ENCODE measurements at regions not wholly inside any gene's neighbourhood (a gene's known extent, or its start where the extent isn't known, plus 50 kb on each side); places are given as distances from the start of the nearest gene placed in this dataset.

- Histone ChIP-seq H3K4me1 (ENCODE audit: insufficient read depth, low read length) (no peaks in the 10 kb centered on the region), H3K9me3 (ENCODE audit: low read length) (no peaks in the 10 kb centered on the region), H3K36me3 (ENCODE audit: insufficient read depth, low read length) (no peaks in the 10 kb centered on the region), H3K27me3 (ENCODE audit: control insufficient read depth in 1 of 2, insufficient read depth in 2 of 2, low read length in 2 of 2) (no peaks in the 10 kb centered on the region), H3K27ac (ENCODE audit: low read depth, low read length) (no peak overlapping the region), H3K9ac (ENCODE audit: low read length) (no peak overlapping the region), H3K4me3 (ENCODE audit: low read depth in 1 of 2, low read length in 2 of 2) (no peak overlapping the region)
Observed at GRCh38 chr3:151630035-151630434, 103.7 kb upstream of the AADACL2 start.

GRCh38 chr3:151625586-151625985, 108.1 kb upstream of the AADACL2 start:
- H3K9ac ChIP-seq (ENCODE audit: low read length): no peak overlapping the region
- no peaks in the 10 kb centered on the region for H3K9me3 ChIP-seq (ENCODE audit: low read length)
- no peak overlapping the region for H3K27ac ChIP-seq (ENCODE audit: low read depth, low read length)
- H3K4me1 ChIP-seq (ENCODE audit: insufficient read depth, low read length): no peaks in the 10 kb centered on the region
- H3K36me3 ChIP-seq (ENCODE audit: insufficient read depth, low read length): no peaks in the 10 kb centered on the region
- no peak overlapping the region for H3K4me3 ChIP-seq (ENCODE audit: low read depth in 1 of 2, low read length in 2 of 2)
- no peaks in the 10 kb centered on the region for H3K27me3 ChIP-seq (ENCODE audit: control insufficient read depth in 1 of 2, insufficient read depth in 2 of 2, low read length in 2 of 2)

GRCh38 chr3:151625086-151625485, 108.6 kb upstream of the AADACL2 start:
- Histone ChIP-seq H3K27me3 (ENCODE audit: control insufficient read depth in 1 of 2, insufficient read depth in 2 of 2, low read length in 2 of 2) (no peaks in the 10 kb centered on the region), H3K36me3 (ENCODE audit: insufficient read depth, low read length) (no peaks in the 10 kb centered on the region), H3K4me1 (ENCODE audit: insufficient read depth, low read length) (no peaks in the 10 kb centered on the region), H3K9me3 (ENCODE audit: low read length) (no peaks in the 10 kb centered on the region), H3K4me3 (ENCODE audit: low read depth in 1 of 2, low read length in 2 of 2) (no peak overlapping the region), H3K9ac (ENCODE audit: low read length) (no peak overlapping the region), H3K27ac (ENCODE audit: low read depth, low read length) (no peak overlapping the region)

GRCh38 chr3:151620071-151620470, 113.7 kb upstream of the AADACL2 start:
- no peak overlapping the region for H3K27ac ChIP-seq (ENCODE audit: low read depth, low read length)
- no peaks in the 10 kb centered on the region for H3K4me1 ChIP-seq (ENCODE audit: insufficient read depth, low read length)
- no peak overlapping the region for H3K4me3 ChIP-seq (ENCODE audit: low read depth in 1 of 2, low read length in 2 of 2)
- no peaks in the 10 kb centered on the region for H3K9me3 ChIP-seq (ENCODE audit: low read length)
- H3K27me3 ChIP-seq (ENCODE audit: control insufficient read depth in 1 of 2, insufficient read depth in 2 of 2, low read length in 2 of 2): no peaks in the 10 kb centered on the region
- no peaks in the 10 kb centered on the region for H3K36me3 ChIP-seq (ENCODE audit: insufficient read depth, low read length)
- no peak overlapping the region for H3K9ac ChIP-seq (ENCODE audit: low read length)

- Histone ChIP-seq H3K4me1 (ENCODE audit: insufficient read depth, low read length) (no peaks in the 10 kb centered on the region), H3K9me3 (ENCODE audit: low read length) (peaks cover 4% of the 10 kb centered on the region), H3K27me3 (ENCODE audit: control insufficient read depth in 1 of 2, insufficient read depth in 2 of 2, low read length in 2 of 2) (no peaks in the 10 kb centered on the region), H3K9ac (ENCODE audit: low read length) (no peak overlapping the region), H3K36me3 (ENCODE audit: insufficient read depth, low read length) (no peaks in the 10 kb centered on the region), H3K27ac (ENCODE audit: low read depth, low read length) (no peak overlapping the region), H3K4me3 (ENCODE audit: low read depth in 1 of 2, low read length in 2 of 2) (no peak overlapping the region)
Observed at GRCh38 chr3:151615464-151615863, 118.3 kb upstream of the AADACL2 start.

GRCh38 chr3:151612115-151612514, 121.6 kb upstream of the AADACL2 start:
- Histone ChIP-seq H3K4me3 (ENCODE audit: low read depth in 1 of 2, low read length in 2 of 2) (no peak overlapping the region), H3K27ac (ENCODE audit: low read depth, low read length) (no peak overlapping the region), H3K9me3 (ENCODE audit: low read length) (peaks cover 6% of the 10 kb centered on the region)

GRCh38 chr3:151611419-151611818, 122.3 kb upstream of the AADACL2 start:
- Histone ChIP-seq H3K36me3 (ENCODE audit: insufficient read depth, low read length) (no peaks in the 10 kb centered on the region), H3K9ac (ENCODE audit: low read length) (no peak overlapping the region), H3K9me3 (ENCODE audit: low read length) (peaks cover 6% of the 10 kb centered on the region), H3K4me1 (ENCODE audit: insufficient read depth, low read length) (no peaks in the 10 kb centered on the region), H3K27ac (ENCODE audit: low read depth, low read length) (no peak overlapping the region), H3K4me3 (ENCODE audit: low read depth in 1 of 2, low read length in 2 of 2) (no peak overlapping the region), H3K27me3 (ENCODE audit: control insufficient read depth in 1 of 2, insufficient read depth in 2 of 2, low read length in 2 of 2) (no peaks in the 10 kb centered on the region)

More at GRCh38 chr3:151612115-151612514, 121.6 kb upstream of the AADACL2 start:
- Histone ChIP-seq H3K9ac (ENCODE audit: low read length) (no peak overlapping the region), H3K4me1 (ENCODE audit: insufficient read depth, low read length) (no peaks in the 10 kb centered on the region), H3K36me3 (ENCODE audit: insufficient read depth, low read length) (no peaks in the 10 kb centered on the region), H3K27me3 (ENCODE audit: control insufficient read depth in 1 of 2, insufficient read depth in 2 of 2, low read length in 2 of 2) (no peaks in the 10 kb centered on the region)

- no peak overlapping the region for H3K27ac ChIP-seq (ENCODE audit: low read depth, low read length)
- H3K4me1 ChIP-seq (ENCODE audit: insufficient read depth, low read length): no peaks in the 10 kb centered on the region
- no peak overlapping the region for H3K9ac ChIP-seq (ENCODE audit: low read length)
- H3K27me3 ChIP-seq (ENCODE audit: control insufficient read depth in 1 of 2, insufficient read depth in 2 of 2, low read length in 2 of 2): no peaks in the 10 kb centered on the region
- no peak overlapping the region for H3K4me3 ChIP-seq (ENCODE audit: low read depth in 1 of 2, low read length in 2 of 2)
- H3K36me3 ChIP-seq (ENCODE audit: insufficient read depth, low read length): no peaks in the 10 kb centered on the region
- H3K9me3 ChIP-seq (ENCODE audit: low read length): peaks cover 6% of the 10 kb centered on the region
Observed at GRCh38 chr3:151609491-151609890, 124.2 kb upstream of the AADACL2 start.

- Histone ChIP-seq H3K4me1 (ENCODE audit: insufficient read depth, low read length) (no peaks in the 10 kb centered on the region), H3K27ac (ENCODE audit: low read depth, low read length) (no peak overlapping the region), H3K27me3 (ENCODE audit: control insufficient read depth in 1 of 2, insufficient read depth in 2 of 2, low read length in 2 of 2) (no peaks in the 10 kb centered on the region), H3K9ac (ENCODE audit: low read length) (no peak overlapping the region), H3K4me3 (ENCODE audit: low read depth in 1 of 2, low read length in 2 of 2) (no peak overlapping the region), H3K36me3 (ENCODE audit: insufficient read depth, low read length) (no peaks in the 10 kb centered on the region), H3K9me3 (ENCODE audit: low read length) (no peaks in the 10 kb centered on the region)
Observed at GRCh38 chr3:151604891-151605290, 128.8 kb upstream of the AADACL2 start.

GRCh38 chr3:151600783-151601182, 132.9 kb upstream of the AADACL2 start:
- Histone ChIP-seq H3K36me3 (ENCODE audit: insufficient read depth, low read length) (no peaks in the 10 kb centered on the region), H3K27me3 (ENCODE audit: control insufficient read depth in 1 of 2, insufficient read depth in 2 of 2, low read length in 2 of 2) (no peaks in the 10 kb centered on the region), H3K4me3 (ENCODE audit: low read depth in 1 of 2, low read length in 2 of 2) (no peak overlapping the region), H3K27ac (ENCODE audit: low read depth, low read length) (no peak overlapping the region), H3K9ac (ENCODE audit: low read length) (no peak overlapping the region), H3K4me1 (ENCODE audit: insufficient read depth, low read length) (peaks cover 6% of the 10 kb centered on the region), H3K9me3 (ENCODE audit: low read length) (no peaks in the 10 kb centered on the region)

GRCh38 chr3:151599103-151599672, 134.5 kb upstream of the AADACL2 start:
- no peak overlapping the region for H3K27ac ChIP-seq (ENCODE audit: low read depth, low read length)
- no peaks in the 10 kb centered on the region for H3K36me3 ChIP-seq (ENCODE audit: insufficient read depth, low read length)
- no peak overlapping the region for H3K9ac ChIP-seq (ENCODE audit: low read length)
- peaks cover 6% of the 10 kb centered on the region for H3K4me1 ChIP-seq (ENCODE audit: insufficient read depth, low read length)
- H3K4me3 ChIP-seq (ENCODE audit: low read depth in 1 of 2, low read length in 2 of 2): no peak overlapping the region
- H3K27me3 ChIP-seq (ENCODE audit: control insufficient read depth in 1 of 2, insufficient read depth in 2 of 2, low read length in 2 of 2): no peaks in the 10 kb centered on the region
- H3K9me3 ChIP-seq (ENCODE audit: low read length): no peaks in the 10 kb centered on the region

GRCh38 chr3:151596940-151597339, 136.1 kb upstream of the IGSF10 start:
- H3K4me1 ChIP-seq (ENCODE audit: insufficient read depth, low read length): peaks cover 6% of the 10 kb centered on the region
- no peaks in the 10 kb centered on the region for H3K36me3 ChIP-seq (ENCODE audit: insufficient read depth, low read length)
- H3K27me3 ChIP-seq (ENCODE audit: control insufficient read depth in 1 of 2, insufficient read depth in 2 of 2, low read length in 2 of 2): no peaks in the 10 kb centered on the region
- H3K27ac ChIP-seq (ENCODE audit: low read depth, low read length): no peak overlapping the region
- H3K4me3 ChIP-seq (ENCODE audit: low read depth in 1 of 2, low read length in 2 of 2): no peak overlapping the region
- H3K9ac ChIP-seq (ENCODE audit: low read length): no peak overlapping the region
- H3K9me3 ChIP-seq (ENCODE audit: low read length): no peaks in the 10 kb centered on the region

Data from muscle layer of colon (tissue), 2 donors.